Neutrophil (primary cell): ENCODE measurements at regions not wholly inside any gene's neighbourhood (a gene's known extent, or its start where the extent isn't known, plus 50 kb on each side); places are given as distances from the start of the nearest gene placed in this dataset.

Experiments
- H3K27ac ChIP-seq: fragments of 200-600 bp; sonication (generic); 2 replicates; pipeline ENCODE4 v1.5.1; 2016; ENCODE audit warnings: mild to moderate bottlenecking, moderate library complexity
- H3K27me3 ChIP-seq: fragments of 200-600 bp; sonication (generic); 2 replicates; pipeline ENCODE4 v1.6.0; 2016; ENCODE audit warnings: mild to moderate bottlenecking
- H3K36me3 ChIP-seq: fragments of 200-600 bp; sonication (generic); 2 replicates; pipeline ENCODE4 v1.5.1; 2017
- H3K4me1 ChIP-seq, 2 experiments: fragments of 200-600 bp in 1 of 2; sonication (generic) in 1 of 2; 1 replicate in 1 of 2; 2 replicates in 1 of 2; pipeline versions ENCODE4 v1.5.1 to v1.6.1; 2013 to 2016; ENCODE audit warnings: low read depth in 1 of 2, low read length in 1 of 2, mild to moderate bottlenecking in 1 of 2, moderate library complexity in 1 of 2; ENCODE audit not compliant: control insufficient read depth in 1 of 2, insufficient read depth in 1 of 2
- H3K4me3 ChIP-seq, 2 experiments: fragments of 200-600 bp in 1 of 2; sonication (generic) in 1 of 2; 1 replicate in 1 of 2; 2 replicates in 1 of 2; pipeline ENCODE4 v1.5.1; 2013 to 2016; ENCODE audit warnings: low read depth in 1 of 2, low read length in 1 of 2, mild to moderate bottlenecking in 1 of 2, moderate library complexity in 1 of 2
- H3K9me3 ChIP-seq: fragments of 200-600 bp; sonication (generic); 2 replicates; pipeline ENCODE4 v1.5.1; 2016
- TF ChIP-seq, protein P1 (sequence below): fragments of 200-600 bp; sonication (generic); IDR thresholded peaks from 2 replicates; pipeline ENCODE4 v1.5.1; 2016; ENCODE audit warnings: antibody characterized with exemption

DNA sequence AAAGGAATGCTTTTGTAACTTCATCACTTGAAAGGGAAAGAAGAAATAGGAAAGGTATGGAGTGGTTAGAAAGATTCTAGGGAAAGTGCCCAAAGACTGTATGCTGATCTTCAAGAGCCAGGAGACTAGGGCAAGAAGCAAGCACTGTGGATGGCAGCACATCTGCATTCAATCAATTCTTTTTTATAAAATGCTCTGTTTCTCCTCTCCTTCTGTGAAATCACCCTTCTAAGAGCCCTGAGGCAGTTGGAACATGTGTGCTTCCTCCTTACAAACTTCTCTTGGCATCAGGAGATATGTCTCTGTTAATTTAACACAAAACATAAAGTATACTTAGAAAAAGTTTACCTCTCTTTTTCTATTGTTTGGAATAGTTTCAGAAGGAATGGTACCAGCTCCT is 1162.2 kb upstream of the GJE1 start:
- H3K27me3 ChIP-seq: no peaks in the 10 kb centered on the region
- H3K36me3 ChIP-seq: no peaks in the 10 kb centered on the region
- H3K27ac ChIP-seq: no peak overlapping the region
- TF ChIP-seq, protein P1, sequence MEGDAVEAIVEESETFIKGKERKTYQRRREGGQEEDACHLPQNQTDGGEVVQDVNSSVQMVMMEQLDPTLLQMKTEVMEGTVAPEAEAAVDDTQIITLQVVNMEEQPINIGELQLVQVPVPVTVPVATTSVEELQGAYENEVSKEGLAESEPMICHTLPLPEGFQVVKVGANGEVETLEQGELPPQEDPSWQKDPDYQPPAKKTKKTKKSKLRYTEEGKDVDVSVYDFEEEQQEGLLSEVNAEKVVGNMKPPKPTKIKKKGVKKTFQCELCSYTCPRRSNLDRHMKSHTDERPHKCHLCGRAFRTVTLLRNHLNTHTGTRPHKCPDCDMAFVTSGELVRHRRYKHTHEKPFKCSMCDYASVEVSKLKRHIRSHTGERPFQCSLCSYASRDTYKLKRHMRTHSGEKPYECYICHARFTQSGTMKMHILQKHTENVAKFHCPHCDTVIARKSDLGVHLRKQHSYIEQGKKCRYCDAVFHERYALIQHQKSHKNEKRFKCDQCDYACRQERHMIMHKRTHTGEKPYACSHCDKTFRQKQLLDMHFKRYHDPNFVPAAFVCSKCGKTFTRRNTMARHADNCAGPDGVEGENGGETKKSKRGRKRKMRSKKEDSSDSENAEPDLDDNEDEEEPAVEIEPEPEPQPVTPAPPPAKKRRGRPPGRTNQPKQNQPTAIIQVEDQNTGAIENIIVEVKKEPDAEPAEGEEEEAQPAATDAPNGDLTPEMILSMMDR: no peak
- H3K4me3 ChIP-seq: no peak overlapping the region
- H3K4me1 ChIP-seq: no peaks in the 10 kb centered on the region
- no peaks in the 10 kb centered on the region for H3K9me3 ChIP-seq

DNA sequence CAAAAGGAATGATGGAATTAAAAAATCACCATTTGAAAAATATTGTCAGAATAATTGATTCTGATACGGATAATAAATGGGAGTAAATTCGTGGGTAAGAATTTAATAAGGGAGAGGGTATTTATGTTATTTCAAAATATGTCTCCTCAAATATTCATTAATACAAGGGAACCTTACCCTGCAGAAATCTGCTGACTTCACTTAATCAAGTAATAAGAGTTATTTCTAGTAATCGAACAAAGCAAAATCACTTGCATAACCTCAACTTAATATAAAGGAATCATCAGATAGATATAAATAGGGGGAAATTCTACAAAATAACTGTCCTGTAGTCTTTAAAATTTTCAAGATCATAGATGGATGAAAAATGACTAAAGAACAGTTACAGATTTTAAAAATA is 1164.7 kb upstream of the GJE1 start:
- no peak overlapping the region for H3K4me3 ChIP-seq
- TF ChIP-seq, protein P1: no peak
- no peaks in the 10 kb centered on the region for H3K27me3 ChIP-seq
- H3K36me3 ChIP-seq: no peaks in the 10 kb centered on the region
- H3K9me3 ChIP-seq: no peaks in the 10 kb centered on the region
- H3K27ac ChIP-seq: no peak overlapping the region
- H3K4me1 ChIP-seq: no peaks in the 10 kb centered on the region

DNA sequence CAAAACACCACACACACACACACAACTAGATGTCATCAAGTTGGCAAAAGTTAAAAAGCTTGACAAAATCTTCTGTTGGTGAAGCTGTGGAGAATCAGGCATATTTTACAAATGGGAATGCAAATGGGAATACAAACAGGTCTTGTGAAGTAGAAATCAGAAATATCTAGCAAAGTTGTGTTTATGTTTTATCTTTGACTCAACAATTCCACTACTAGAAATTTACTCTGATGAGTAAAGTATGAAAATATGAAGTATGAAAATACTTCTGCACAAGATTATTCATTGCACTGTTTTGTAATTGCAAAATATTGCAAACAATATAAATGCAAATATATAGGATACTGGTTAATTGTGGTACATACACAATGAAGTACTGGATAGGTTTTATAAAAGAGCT is 1166.0 kb upstream of the GJE1 start:
- H3K36me3 ChIP-seq: no peaks in the 10 kb centered on the region
- H3K27me3 ChIP-seq: no peaks in the 10 kb centered on the region
- H3K9me3 ChIP-seq: no peaks in the 10 kb centered on the region
- no peak overlapping the region for H3K4me3 ChIP-seq
- TF ChIP-seq, protein P1: no peak
- H3K4me1 ChIP-seq: no peaks in the 10 kb centered on the region
- H3K27ac ChIP-seq: no peak overlapping the region

DNA sequence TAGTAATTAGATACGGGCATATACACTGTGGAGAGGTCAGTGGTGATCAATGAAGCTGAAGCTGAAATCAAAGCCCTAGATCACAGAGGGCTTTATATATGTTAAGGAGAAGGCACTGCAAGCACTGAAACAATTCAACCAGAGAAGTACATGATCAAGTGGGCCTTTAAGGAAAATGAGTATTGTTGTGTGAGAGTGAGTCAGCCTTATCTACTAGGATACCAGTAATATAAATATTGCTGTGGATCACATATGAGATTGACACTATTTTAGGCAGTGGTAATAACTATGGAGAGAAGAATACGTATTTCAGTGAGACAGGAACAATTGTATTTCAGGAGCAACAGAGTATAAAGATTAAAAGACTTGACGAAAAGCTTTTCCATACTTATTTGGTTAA is 1172.2 kb upstream of the GJE1 start:
- no peaks in the 10 kb centered on the region for H3K36me3 ChIP-seq
- H3K4me1 ChIP-seq: no peaks in the 10 kb centered on the region
- no peaks in the 10 kb centered on the region for H3K9me3 ChIP-seq
- no peak overlapping the region for H3K27ac ChIP-seq
- TF ChIP-seq, protein P1: no peak
- H3K4me3 ChIP-seq: no peak overlapping the region
- no peaks in the 10 kb centered on the region for H3K27me3 ChIP-seq

DNA sequence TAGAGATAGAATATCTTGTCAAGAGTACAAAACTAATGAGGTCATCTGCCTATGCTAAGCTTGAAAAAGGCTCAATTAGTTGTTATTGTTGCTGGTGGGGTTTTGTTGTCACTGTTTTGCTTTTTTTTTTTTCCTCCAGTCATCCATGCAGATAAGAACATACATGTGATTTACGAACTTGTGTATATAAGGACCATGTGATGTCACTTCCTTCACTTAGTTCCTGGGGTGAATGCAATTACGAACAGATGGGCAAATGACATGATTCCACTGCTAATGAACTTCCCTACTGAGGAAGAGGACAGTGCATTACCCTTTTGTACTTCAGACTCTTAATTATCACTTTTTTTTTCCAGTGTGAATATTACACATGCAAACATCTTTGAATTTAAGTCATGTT is 1175.3 kb upstream of the GJE1 start:
- Histone ChIP-seq H3K27ac (no peak overlapping the region), H3K4me3 (no peak overlapping the region), H3K4me1 (no peaks in the 10 kb centered on the region), H3K9me3 (no peaks in the 10 kb centered on the region), H3K36me3 (no peaks in the 10 kb centered on the region), H3K27me3 (no peaks in the 10 kb centered on the region)
- TF ChIP-seq, protein P1: no peak
